CD4-positive, alpha-beta T cell treated with Interleukin-17A for 1 hour (primary cell): ENCODE measurements at regions not wholly inside any gene's neighbourhood (a gene's known extent, or its start where the extent isn't known, plus 50 kb on each side); places are given as distances from the start of the nearest gene placed in this dataset.
"Not testable (repeated sequence)": the region's sequence is repeated elsewhere in the genome, so short reads cannot be mapped to it uniquely, and the experiment has no call there.

Experiments
- DNase-seq: peaks from one replicate; pipeline ENCODE4 v3.0.0-alpha.2; 2020

DNA sequence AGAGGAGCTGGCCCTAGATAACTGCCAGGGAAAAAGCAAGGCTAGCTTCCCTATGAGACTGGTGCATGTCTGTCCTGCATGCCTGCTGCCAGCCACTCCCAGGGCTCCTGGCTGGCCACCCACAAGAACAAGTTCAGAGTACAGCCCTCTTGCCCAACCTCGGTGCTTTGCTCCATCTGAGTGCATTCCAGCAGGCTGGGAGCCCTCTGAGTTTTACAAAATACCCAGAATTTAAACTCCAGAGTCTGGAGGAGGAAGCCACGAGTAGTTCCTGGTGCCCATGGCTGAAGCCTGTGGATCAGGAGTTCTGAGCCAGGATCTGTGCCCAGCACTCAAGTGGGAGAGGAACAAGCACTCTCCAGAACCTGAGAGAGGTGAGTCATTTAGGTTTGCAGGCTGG lies 111.6 kb downstream of the MAGEE2 start:
- no peak for DNase-seq

DNA sequence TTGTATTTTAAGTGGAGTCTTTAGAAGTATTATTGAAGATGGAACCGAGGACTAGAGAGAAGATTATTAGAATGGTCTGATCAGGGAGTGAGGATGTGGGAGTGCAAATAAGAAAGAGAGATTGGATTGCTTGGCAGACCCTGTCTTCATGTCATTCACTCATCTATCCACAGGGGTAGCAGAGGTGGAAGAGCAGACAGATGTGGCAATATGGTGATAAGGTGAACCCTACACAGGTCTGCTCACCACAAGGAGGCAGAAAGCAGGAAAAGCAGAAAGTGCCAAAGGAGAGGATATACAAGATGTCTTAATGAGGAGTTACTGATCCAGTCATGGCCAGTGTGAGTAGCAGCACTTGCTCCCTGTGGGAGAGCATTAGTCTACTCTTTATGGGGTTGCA lies 129.4 kb downstream of the MAGEE2 start:
- DNase-seq, result no peak

DNA sequence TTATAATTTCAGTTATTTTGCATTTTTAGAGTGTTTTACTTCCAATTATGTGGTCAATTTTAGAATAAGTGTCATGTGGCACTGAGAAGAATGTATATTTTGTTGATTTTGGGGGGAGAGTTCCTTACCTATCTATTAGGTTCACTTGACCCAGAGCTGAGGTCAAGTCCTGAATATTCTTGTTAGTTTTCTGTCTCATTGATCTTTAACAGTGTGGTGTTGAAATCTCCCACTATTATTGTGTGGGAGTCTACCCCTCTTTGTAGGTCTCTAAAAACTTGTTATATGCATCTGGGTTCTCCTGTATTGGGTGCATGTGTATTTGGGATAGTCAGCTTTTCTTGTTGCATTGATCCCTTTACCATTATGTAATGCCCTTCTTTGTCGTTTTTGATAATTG lies 127.0 kb upstream of the ZDHHC15 start:
- no peak for DNase-seq

DNA sequence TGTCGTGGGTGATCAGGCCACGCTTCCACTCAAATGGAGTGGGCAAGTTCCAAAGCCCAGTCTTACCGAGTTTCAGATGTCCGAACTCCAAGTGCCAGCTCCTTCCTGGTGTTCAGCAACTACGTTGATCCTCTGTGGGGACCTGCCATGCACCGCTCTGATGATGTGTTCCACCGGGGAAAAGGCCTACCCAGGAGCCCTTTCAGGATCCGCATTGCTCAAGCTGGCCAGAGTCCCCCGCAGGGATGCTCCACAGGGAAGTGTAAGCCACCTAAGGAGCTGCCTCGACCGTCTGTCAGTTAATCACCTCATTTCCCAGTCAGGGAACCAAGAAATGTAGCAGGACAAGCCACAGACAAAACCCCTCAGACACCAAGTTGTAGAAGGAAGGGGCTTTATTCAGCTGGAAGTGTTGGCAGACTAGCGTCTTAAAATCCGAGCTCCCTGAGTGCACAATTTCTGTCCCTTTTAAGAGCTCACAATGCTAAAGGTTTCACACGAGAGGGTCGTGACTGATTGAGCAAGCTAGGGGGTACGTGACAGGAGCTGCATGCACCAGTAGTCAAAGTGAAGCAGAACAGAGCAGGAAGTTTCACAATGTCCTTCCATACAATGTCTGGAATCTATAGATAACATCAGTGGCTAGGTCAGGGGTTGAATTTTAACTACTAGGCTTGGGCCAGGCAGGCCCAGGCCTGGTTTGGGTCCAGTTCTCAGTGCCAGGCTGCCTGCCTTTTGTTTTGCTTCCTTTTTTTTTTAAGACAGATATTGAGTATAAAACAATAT lies 126.2 kb upstream of the ZDHHC15 start:
- DNase-seq, result no peak

DNA sequence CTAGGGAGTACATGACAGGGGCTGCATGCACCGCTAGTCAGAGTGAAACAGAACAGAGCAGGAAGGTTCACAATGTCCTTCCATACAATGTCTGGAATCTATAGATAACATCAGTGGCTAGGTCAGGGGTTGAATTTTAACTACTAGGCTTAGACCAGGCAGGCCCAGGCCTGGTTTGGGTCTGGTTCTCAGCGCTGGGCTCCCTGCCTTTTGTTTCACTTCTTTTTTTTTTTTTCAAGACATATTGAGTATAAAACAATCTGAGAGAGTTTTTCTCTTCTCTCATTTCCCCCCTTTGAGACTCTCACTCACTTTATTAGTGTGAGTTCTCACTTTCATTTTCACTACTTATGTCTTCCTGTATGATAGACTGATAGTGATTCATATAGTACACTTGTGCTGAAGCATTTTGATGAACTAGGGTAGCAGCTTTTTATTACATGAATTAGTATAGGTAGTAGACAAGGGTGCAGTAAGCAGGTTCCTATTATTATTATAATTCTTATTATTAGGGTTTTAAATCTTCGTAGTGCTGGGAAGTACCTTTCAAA lies 120.0 kb upstream of the ZDHHC15 start:
- DNase-seq, result no peak

DNA sequence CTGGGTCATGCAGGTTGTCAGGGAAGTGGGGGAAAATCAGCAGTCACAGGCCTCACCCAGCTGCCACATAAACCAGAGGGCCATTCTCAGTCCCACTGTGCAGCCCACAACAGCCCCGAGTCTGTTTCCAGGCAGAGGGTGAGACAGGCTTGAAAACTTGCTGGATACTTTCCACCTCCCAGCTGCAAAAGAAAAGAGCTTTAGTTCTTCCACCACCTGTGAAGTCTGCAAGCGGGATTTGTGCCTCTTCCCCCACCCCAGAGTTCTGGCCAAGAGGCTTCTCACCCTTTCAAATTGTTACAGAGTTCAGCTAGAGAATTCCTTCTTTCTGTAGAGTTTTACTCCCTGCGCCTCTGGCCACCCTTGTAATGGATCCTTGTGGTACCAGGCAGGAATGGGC lies 115.5 kb upstream of the ZDHHC15 start:
- DNase-seq, result no peak

DNA sequence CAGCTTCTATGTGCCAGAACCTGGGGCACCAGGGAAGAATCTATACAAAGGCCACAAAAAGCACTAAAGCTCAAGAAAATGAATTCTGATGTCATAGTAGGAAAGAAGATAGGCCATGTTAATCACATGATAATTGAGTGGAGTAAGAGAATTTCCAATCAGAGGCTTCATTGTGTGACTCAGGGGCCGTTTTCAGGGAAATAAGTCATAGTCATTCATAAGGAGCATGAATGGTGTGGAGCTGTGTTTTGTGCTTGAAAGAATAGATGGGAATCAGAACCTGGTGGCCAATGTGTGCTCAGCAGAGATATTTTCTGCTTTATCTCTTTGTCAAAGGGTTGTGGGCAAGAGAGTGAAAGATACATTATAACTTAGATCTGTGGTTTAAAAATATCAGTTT lies 102.4 kb upstream of the ZDHHC15 start:
- DNase-seq, result no peak

DNA sequence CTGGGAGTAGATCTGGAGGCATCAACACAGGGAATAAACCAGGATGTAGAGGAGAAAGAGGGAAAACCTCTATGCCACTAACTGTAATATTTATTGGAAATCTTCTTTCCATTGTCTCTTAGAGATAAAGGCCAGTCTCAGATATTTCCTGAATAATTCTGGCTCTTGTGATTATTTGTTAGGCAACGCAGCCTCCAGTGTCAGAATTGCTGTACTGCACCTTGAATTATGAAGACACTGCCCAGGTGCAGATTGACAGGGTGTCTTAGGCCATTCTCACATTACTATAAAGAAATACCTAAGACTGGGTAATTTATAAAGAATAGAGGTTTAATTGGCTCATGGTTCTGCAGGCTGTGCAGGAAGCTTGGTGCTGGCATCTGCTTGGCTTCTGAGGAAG lies 100.7 kb upstream of the ZDHHC15 start:
- DNase-seq, result no peak

DNA sequence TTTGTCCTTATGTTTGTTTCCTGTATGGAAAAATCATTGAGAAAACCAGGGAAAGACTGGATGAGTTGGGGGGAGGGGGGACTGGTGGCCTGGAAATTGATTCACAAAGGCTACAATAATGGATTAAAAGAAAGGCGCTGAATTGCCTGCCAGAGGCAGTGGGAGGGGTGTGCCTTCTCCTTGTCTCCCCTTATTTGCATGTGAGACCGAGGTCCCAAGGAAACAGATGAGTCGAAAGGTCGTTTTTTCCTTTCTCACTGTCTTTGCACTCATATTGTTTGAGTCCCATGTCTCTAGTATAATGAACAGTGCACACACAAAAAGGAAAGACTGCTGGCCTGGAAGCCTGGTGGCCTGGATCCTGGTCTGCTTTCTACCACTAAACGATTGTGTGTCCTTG lies 86.6 kb upstream of the ZDHHC15 start:
- DNase-seq, result no peak

DNA sequence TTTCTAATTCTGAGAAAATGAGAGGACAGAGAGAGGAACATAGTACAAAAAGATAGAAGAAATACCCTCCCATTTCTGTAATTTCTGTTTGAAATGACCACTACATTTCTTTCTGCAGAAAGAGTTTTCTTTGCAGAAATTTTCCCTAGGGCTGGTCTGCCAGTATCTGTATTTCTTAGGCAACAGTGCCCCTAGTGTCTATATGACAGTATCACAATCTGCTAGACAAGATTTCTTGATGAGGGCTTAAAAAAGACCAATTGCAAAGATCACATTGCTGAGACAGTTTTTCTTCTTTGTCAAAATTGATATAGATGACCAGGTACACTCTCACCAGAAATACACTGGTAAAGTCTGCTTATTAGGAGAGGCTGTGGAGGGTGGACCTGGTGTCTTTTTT lies 81.0 kb upstream of the ZDHHC15 start:
- peak; percentile 24 for DNase-seq

DNA sequence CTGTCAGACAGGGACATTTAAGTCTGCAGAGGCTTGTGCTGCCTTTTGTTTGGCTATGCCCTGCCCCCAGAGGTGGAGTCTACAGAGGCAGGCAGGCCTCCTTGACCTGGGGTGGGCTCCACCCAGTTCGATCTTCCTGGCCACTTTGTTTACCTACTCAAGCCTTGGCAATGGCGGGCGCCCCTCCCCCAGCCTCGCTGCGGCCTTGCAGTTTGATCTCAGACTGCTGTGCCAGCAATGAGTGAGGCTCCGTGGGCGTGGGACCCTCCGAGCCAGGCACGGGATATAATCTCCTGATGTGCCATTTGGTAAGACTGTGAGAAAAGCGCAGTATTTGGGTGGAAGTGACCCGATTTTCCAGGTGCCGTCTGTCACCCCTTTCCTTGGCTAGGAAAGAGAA lies 79.2 kb upstream of the ZDHHC15 start:
- DNase-seq, result not testable (repeated sequence)

DNA sequence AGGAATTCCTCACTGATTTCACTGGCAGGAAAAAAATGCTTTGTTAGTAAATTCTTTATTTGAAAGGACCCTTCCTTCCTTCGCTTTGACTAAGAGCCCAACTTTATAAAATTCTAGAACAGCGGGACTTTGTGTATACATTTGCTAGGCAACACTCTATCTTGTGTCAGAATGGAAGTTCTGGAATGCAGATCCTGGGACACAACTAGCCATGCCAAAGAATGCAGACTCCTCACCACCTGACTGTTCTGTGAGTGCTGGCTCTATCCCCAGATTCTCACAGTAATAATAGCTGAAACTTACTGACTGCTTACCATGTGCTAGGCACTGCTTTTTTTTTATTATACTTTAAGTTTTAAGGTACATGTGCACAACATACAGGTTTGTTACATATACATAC lies 73.3 kb upstream of the ZDHHC15 start:
- no peak for DNase-seq

DNA sequence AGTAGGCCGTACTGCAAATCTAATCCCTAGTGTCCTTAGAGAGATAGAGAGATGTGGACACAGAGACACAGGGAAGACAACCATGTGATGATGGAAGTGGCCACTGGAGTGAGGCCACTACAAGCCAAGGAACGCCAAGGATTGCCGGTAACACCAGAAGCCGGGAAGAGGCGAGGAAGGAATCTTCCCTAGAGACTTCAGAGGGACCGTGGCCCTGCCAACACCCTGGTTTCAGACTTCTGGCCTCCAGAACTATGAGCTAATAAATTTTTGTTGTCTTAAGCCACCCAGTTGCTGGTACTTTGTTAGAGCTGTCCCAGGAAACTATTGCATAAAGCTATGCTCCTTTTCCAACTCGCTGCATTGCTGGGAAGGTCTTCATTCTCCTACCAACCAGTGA lies 70.3 kb upstream of the ZDHHC15 start:
- DNase-seq, result not testable (repeated sequence)

DNA sequence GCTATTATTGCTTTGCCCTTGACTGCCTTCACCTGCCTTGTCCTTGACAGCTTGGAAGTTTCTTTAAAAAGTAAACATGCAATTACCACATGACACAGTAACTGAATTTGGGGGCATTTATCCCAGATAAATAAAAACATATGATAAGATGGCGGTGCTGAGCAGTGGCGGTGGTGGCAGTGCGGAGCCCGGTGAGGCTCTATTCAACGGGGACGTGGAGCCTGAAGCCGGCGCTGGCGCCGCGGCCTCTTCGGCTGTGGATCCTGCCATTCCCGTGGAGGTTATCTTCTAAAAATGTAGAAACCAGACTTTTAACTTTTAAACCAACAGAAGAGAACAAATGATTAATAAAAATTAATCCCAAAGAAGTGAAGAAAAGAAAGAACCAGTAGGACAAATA lies 59.7 kb upstream of the ZDHHC15 start:
- no peak for DNase-seq
